Left ventricle myocardium inferior (tissue), 1 donor: ENCODE measurements at regions not wholly inside any gene's neighbourhood (a gene's known extent, or its start where the extent isn't known, plus 50 kb on each side); places are given as distances from the start of the nearest gene placed in this dataset.

ENCODE experiments used
- DNase-seq: peaks from one replicate; pipeline ENCODE4 v3.0.0-alpha.2; 2020
- H3K27ac ChIP-seq: fragments of 200-600 bp; replicated peaks from 2 replicates; pipeline ENCODE4 v1.8.0; 2021
- H3K27me3 ChIP-seq: fragments of 200-600 bp; 2 replicates; pipeline ENCODE4 v1.8.0; 2021; ENCODE audit warnings: low read depth
- H3K36me3 ChIP-seq: fragments of 200-600 bp; 2 replicates; pipeline ENCODE4 v1.8.0; 2021
- H3K4me1 ChIP-seq: fragments of 200-600 bp; 2 replicates; pipeline ENCODE4 v1.8.0; 2021
- H3K4me3 ChIP-seq: fragments of 200-600 bp; 2 replicates; pipeline ENCODE4 v1.8.0; 2021; ENCODE audit warnings: mild to moderate bottlenecking, moderate library complexity
- H3K9me3 ChIP-seq: fragments of 200-600 bp; replicated peaks from 2 replicates; pipeline ENCODE4 v1.8.0; 2021
- CTCF ChIP-seq: fragments of 200-600 bp; IDR thresholded peaks from 2 replicates; pipeline ENCODE4 v1.8.0; 2021; ENCODE audit warnings: antibody characterized with exemption, mild to moderate bottlenecking, borderline replicate concordance
- intact Hi-C: fragments of 100-400 bp; cut with micrococcal nuclease; formaldehyde crosslinking; loops from one replicate; pipeline ENCODE4 v1.11.0; 2022
- donor health status: DM: no; HTN: yes; CAD: no; lungs with severe emphysema.

DNA sequence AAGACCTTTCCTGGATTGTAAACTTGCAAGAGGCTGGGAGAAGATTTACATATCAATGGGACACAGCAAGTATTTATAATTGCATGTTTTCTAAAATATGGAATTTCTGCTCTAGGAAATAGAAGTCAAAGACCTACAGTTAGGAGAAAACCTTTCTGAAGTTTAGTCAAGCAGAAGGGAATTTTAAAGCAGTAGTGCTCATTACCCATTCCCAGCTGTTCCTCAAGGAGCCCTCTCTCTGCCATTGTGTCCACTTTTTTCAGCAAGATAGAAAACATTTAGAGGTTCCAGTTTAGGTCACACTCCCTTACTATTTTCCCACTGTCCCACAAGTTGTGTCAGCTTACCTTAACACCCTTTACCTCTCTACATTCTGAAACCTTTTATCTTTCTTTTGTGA, 584.0 kb upstream of the CHAC2 start:
- H3K36me3 ChIP-seq, result no peaks in the 10 kb centered on the region
- intact Hi-C loops, result no loop called here
- H3K4me3 ChIP-seq, result no peak overlapping the region
- TF ChIP-seq CTCF, result no peak
- no peaks in the 10 kb centered on the region for H3K27me3 ChIP-seq
- H3K4me1 ChIP-seq, result no peaks in the 10 kb centered on the region
- no peak overlapping the region for H3K27ac ChIP-seq
- H3K9me3 ChIP-seq, result no peaks in the 10 kb centered on the region
- no peak for DNase-seq

DNA sequence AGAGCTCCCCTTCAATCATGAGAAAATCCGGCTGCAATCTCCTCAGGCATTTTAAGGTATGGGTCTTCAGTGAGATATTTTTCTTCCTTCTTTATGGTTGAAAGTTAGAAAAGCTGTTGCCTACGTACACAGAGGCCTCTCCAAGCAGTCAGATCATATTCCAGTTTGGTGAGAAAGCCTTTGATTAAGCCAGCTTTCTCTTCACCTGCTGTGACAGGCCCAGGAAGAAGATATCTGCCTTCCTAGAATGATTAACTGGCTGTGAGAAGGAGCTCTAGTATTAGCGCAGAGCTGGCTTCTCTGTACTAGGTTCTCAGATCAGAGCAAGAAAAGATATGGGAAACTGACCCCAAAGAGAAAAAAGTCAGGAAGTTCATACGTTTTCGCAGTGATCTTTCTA, 585.0 kb upstream of the CHAC2 start:
- TF ChIP-seq CTCF, result no peak
- no peak for DNase-seq
- Histone ChIP-seq H3K27me3 (no peaks in the 10 kb centered on the region), H3K36me3 (no peaks in the 10 kb centered on the region), H3K4me1 (no peaks in the 10 kb centered on the region), H3K27ac (no peak overlapping the region), H3K4me3 (no peak overlapping the region), H3K9me3 (no peaks in the 10 kb centered on the region)
- intact Hi-C loops, result no loop called here

GRCh38 chr2:53181759-53182158, 585.8 kb upstream of the CHAC2 start:
- no peaks in the 10 kb centered on the region for H3K27me3 ChIP-seq

GRCh38 chr2:53177327-53177726, 590.3 kb upstream of the CHAC2 start:
- Histone ChIP-seq H3K27me3 (no peaks in the 10 kb centered on the region), H3K27ac (no peak overlapping the region), H3K4me3 (no peak overlapping the region), H3K9me3 (no peaks in the 10 kb centered on the region), H3K4me1 (no peaks in the 10 kb centered on the region), H3K36me3 (no peaks in the 10 kb centered on the region)
- intact Hi-C loops, result no loop called here
- TF ChIP-seq CTCF, result no peak
- DNase-seq, result no peak

More at GRCh38 chr2:53181759-53182158, 585.8 kb upstream of the CHAC2 start:
- no peak for TF ChIP-seq CTCF
- DNase-seq, result no peak
- Histone ChIP-seq H3K36me3 (no peaks in the 10 kb centered on the region), H3K9me3 (no peaks in the 10 kb centered on the region), H3K4me1 (no peaks in the 10 kb centered on the region), H3K27ac (no peak overlapping the region), H3K4me3 (no peak overlapping the region)
- intact Hi-C loops, result no loop called here

DNA sequence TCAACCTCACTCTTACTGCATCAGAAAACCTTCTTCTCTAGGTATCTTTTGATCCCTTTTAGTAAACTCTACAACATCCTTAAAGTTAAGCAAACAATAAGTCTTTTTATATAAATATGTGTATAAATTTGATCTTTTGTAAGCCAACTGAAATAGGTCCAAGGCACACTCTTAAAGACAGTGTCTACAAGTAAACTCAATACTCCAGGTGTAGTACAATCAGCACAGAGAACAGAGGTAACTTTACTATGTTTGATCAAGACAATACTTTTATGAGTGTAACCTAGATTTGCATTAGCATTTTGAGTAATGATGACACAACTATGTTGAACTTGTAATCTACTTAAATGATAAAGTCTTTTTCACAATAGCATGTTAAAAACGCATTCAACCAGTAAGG, 593.1 kb upstream of the CHAC2 start:
- Histone ChIP-seq H3K9me3 (no peaks in the 10 kb centered on the region), H3K4me3 (no peak overlapping the region), H3K36me3 (no peaks in the 10 kb centered on the region), H3K27me3 (no peaks in the 10 kb centered on the region), H3K4me1 (no peaks in the 10 kb centered on the region), H3K27ac (no peak overlapping the region)
- DNase-seq, result no peak
- intact Hi-C loops, result no loop called here
- TF ChIP-seq CTCF, result no peak
